MG63 (cell line): ENCODE measurements at regions not wholly inside any gene's neighbourhood (a gene's known extent, or its start where the extent isn't known, plus 50 kb on each side); places are given as distances from the start of the nearest gene placed in this dataset.

ENCODE experiments used
- DNase-seq: peaks from one replicate; pipeline ENCODE4 v3.0.0-alpha.2; 2020
- H3K27me3 ChIP-seq: fragments of 250-450 bp; sonication (Bioruptor Pico); 2 replicates; pipeline ENCODE4 v1.5.1; 2020; ENCODE audit warnings: mild to moderate bottlenecking, moderate library complexity
- H3K36me3 ChIP-seq: fragments of 250-450 bp; sonication (Bioruptor Pico); 2 replicates; pipeline ENCODE4 v1.5.1; 2020; ENCODE audit warnings: mild to moderate bottlenecking, moderate library complexity
- H3K4me3 ChIP-seq: fragments of 250-450 bp; sonication (Bioruptor Pico); 2 replicates; pipeline ENCODE4 v1.5.1; 2020; ENCODE audit warnings: mild to moderate bottlenecking, moderate library complexity
- H3K9me3 ChIP-seq: fragments of 250-450 bp; sonication (Bioruptor Pico); 2 replicates; pipeline ENCODE4 v1.5.1; 2020; ENCODE audit warnings: mild to moderate bottlenecking, moderate library complexity

- H3K4me3 ChIP-seq: no peak overlapping the region
- no peaks in the 10 kb centered on the region for H3K36me3 ChIP-seq
- DNase-seq: no peak
- H3K27me3 ChIP-seq: no peaks in the 10 kb centered on the region
- H3K9me3 ChIP-seq: no peaks in the 10 kb centered on the region
These were observed 221.9 kb downstream of the SNCA start for GRCh38 chr4:89615051-89615450.

- Histone ChIP-seq H3K27me3 (no peaks in the 10 kb centered on the region), H3K36me3 (no peaks in the 10 kb centered on the region), H3K4me3 (no peak overlapping the region), H3K9me3 (no peaks in the 10 kb centered on the region)
- no peak for DNase-seq
These were observed 222.8 kb downstream of the SNCA start for GRCh38 chr4:89614155-89614554.

- Histone ChIP-seq H3K27me3 (no peaks in the 10 kb centered on the region), H3K4me3 (no peak overlapping the region), H3K9me3 (no peaks in the 10 kb centered on the region), H3K36me3 (no peaks in the 10 kb centered on the region)
- no peak for DNase-seq
These were observed 226.7 kb downstream of the SNCA start for GRCh38 chr4:89610236-89610635.

- no peak overlapping the region for H3K4me3 ChIP-seq
- no peak for DNase-seq
- H3K9me3 ChIP-seq: no peaks in the 10 kb centered on the region
- H3K27me3 ChIP-seq: no peaks in the 10 kb centered on the region
- H3K36me3 ChIP-seq: no peaks in the 10 kb centered on the region
These were observed 227.2 kb downstream of the SNCA start for GRCh38 chr4:89609756-89610155.

- Histone ChIP-seq H3K27me3 (no peaks in the 10 kb centered on the region), H3K4me3 (no peak overlapping the region), H3K9me3 (no peaks in the 10 kb centered on the region), H3K36me3 (no peaks in the 10 kb centered on the region)
- no peak for DNase-seq
These were observed 232.0 kb downstream of the SNCA start for GRCh38 chr4:89604951-89605350.

- no peaks in the 10 kb centered on the region for H3K27me3 ChIP-seq
- H3K9me3 ChIP-seq: no peaks in the 10 kb centered on the region
- no peak overlapping the region for H3K4me3 ChIP-seq
- DNase-seq: no peak
- no peaks in the 10 kb centered on the region for H3K36me3 ChIP-seq
These were observed 237.9 kb downstream of the SNCA start for GRCh38 chr4:89599026-89599425.

GRCh38 chr4:89598602-89599001 is 238.4 kb downstream of the SNCA start:
- Histone ChIP-seq H3K36me3 (no peaks in the 10 kb centered on the region), H3K27me3 (no peaks in the 10 kb centered on the region), H3K9me3 (no peaks in the 10 kb centered on the region), H3K4me3 (no peak overlapping the region)
- no peak for DNase-seq

- H3K27me3 ChIP-seq: no peaks in the 10 kb centered on the region
- H3K4me3 ChIP-seq: no peak overlapping the region
- H3K36me3 ChIP-seq: no peaks in the 10 kb centered on the region
- no peak for DNase-seq
- no peaks in the 10 kb centered on the region for H3K9me3 ChIP-seq
These were observed 241.7 kb downstream of the SNCA start for GRCh38 chr4:89595125-89595789.

GRCh38 chr4:89590128-89590527 is 246.8 kb downstream of the SNCA start:
- Histone ChIP-seq H3K36me3 (no peaks in the 10 kb centered on the region), H3K27me3 (no peaks in the 10 kb centered on the region), H3K9me3 (no peaks in the 10 kb centered on the region), H3K4me3 (no peak overlapping the region)
- DNase-seq: no peak

- Histone ChIP-seq H3K9me3 (no peaks in the 10 kb centered on the region), H3K27me3 (no peaks in the 10 kb centered on the region), H3K36me3 (no peaks in the 10 kb centered on the region), H3K4me3 (no peak overlapping the region)
- DNase-seq: no peak
These were observed 248.5 kb downstream of the SNCA start for GRCh38 chr4:89588421-89588820.

GRCh38 chr4:89587364-89587763 is 249.6 kb downstream of the SNCA start:
- H3K4me3 ChIP-seq: no peak overlapping the region
- DNase-seq: no peak
- no peaks in the 10 kb centered on the region for H3K27me3 ChIP-seq
- H3K9me3 ChIP-seq: no peaks in the 10 kb centered on the region
- no peaks in the 10 kb centered on the region for H3K36me3 ChIP-seq

- Histone ChIP-seq H3K36me3 (no peaks in the 10 kb centered on the region), H3K27me3 (no peaks in the 10 kb centered on the region), H3K4me3 (no peak overlapping the region), H3K9me3 (no peaks in the 10 kb centered on the region)
- DNase-seq: no peak
These were observed 250.1 kb downstream of the SNCA start for GRCh38 chr4:89586864-89587263.

- Histone ChIP-seq H3K27me3 (no peaks in the 10 kb centered on the region), H3K36me3 (no peaks in the 10 kb centered on the region), H3K9me3 (no peaks in the 10 kb centered on the region), H3K4me3 (no peak overlapping the region)
- DNase-seq: no peak
These were observed 250.6 kb downstream of the SNCA start for GRCh38 chr4:89586318-89586717.

GRCh38 chr4:89582756-89583505 is 254.0 kb downstream of the SNCA start:
- no peak for DNase-seq
- H3K9me3 ChIP-seq: no peaks in the 10 kb centered on the region
- no peaks in the 10 kb centered on the region for H3K27me3 ChIP-seq

GRCh38 chr4:89579771-89580170 is 257.2 kb downstream of the SNCA start:
- Histone ChIP-seq H3K27me3 (no peaks in the 10 kb centered on the region), H3K4me3 (no peak overlapping the region), H3K9me3 (no peaks in the 10 kb centered on the region), H3K36me3 (no peaks in the 10 kb centered on the region)
- no peak for DNase-seq

More at GRCh38 chr4:89582756-89583505, 254.0 kb downstream of the SNCA start:
- H3K4me3 ChIP-seq: no peak overlapping the region
- no peaks in the 10 kb centered on the region for H3K36me3 ChIP-seq

GRCh38 chr4:89576246-89576645 is 260.7 kb downstream of the SNCA start:
- no peak for DNase-seq
- no peaks in the 10 kb centered on the region for H3K27me3 ChIP-seq
- H3K9me3 ChIP-seq: no peaks in the 10 kb centered on the region
- H3K36me3 ChIP-seq: no peaks in the 10 kb centered on the region
- no peak overlapping the region for H3K4me3 ChIP-seq

- Histone ChIP-seq H3K27me3 (no peaks in the 10 kb centered on the region), H3K4me3 (no peak overlapping the region), H3K9me3 (no peaks in the 10 kb centered on the region), H3K36me3 (no peaks in the 10 kb centered on the region)
- no peak for DNase-seq
These were observed 261.1 kb downstream of the SNCA start for GRCh38 chr4:89575840-89576239.

GRCh38 chr4:89574176-89574575 is 262.8 kb downstream of the SNCA start:
- no peak for DNase-seq
- no peaks in the 10 kb centered on the region for H3K9me3 ChIP-seq
- H3K36me3 ChIP-seq: no peaks in the 10 kb centered on the region
- H3K27me3 ChIP-seq: no peaks in the 10 kb centered on the region
- H3K4me3 ChIP-seq: no peak overlapping the region
